ENCODE measurements at regions not wholly inside any gene's neighbourhood (a gene's known extent, or its start where the extent isn't known, plus 50 kb on each side); places are given as distances from the start of the nearest gene placed in this dataset.
"Not testable (repeated sequence)": the region's sequence is repeated elsewhere in the genome, so short reads cannot be mapped to it uniquely, and the experiment has no call there.

DNA sequence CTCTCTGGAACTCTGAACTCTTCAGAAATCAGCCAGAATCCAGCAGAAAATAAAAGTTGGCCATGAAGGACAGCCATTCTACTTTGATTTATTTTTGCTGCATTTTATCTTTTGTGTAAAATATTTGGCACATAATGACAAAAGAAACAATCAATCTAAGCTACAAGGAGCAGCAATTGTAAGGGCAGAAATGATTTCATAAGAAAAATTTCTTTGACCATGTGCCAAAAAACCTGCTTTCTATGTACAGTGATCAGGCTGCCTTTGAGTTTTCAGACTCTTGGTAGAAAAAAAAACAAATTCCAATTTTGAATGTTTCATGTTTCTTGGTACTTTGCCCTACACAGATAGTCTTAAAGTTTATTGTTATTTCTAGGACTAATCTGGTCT is 69.8 kb upstream of the SLC1A3 start:
- DNase-seq (ENCODE audit: extremely low spot score), result no peak
- TF ChIP-seq, protein P1, sequence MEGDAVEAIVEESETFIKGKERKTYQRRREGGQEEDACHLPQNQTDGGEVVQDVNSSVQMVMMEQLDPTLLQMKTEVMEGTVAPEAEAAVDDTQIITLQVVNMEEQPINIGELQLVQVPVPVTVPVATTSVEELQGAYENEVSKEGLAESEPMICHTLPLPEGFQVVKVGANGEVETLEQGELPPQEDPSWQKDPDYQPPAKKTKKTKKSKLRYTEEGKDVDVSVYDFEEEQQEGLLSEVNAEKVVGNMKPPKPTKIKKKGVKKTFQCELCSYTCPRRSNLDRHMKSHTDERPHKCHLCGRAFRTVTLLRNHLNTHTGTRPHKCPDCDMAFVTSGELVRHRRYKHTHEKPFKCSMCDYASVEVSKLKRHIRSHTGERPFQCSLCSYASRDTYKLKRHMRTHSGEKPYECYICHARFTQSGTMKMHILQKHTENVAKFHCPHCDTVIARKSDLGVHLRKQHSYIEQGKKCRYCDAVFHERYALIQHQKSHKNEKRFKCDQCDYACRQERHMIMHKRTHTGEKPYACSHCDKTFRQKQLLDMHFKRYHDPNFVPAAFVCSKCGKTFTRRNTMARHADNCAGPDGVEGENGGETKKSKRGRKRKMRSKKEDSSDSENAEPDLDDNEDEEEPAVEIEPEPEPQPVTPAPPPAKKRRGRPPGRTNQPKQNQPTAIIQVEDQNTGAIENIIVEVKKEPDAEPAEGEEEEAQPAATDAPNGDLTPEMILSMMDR (IDR thresholded peaks at IDR 0.05; ENCODE audit: control extremely low read depth, extremely low read depth, low read depth, missing control alignments), result no peak
- ChIA-PET POLR2A (no interaction called here), CTCF (interaction anchor here (1.6 kb wide), 1 partner anchor 18 kb away, joined by 3 read pairs; no protein-coding TSS in a partner anchor)

DNA sequence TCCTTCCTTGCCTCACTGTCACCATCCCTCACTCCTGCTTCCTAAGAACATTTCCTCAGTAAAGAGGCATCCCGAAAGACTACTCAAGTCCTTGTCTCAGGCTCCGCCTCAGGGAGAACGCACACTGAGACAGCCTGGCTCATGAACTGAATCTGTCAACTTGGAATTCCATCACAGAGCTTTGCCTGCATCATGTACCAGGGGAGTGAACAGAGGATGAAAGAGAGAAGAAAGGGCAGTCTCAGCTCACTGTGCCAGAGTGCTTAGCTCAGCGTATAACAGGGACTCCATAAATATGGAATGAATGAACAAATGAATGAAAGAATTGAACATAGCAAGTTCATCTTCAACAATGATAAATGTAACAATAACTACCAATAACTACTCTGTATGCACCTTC is 68.7 kb upstream of the SLC1A3 start:
- TF ChIP-seq, protein P1 (IDR thresholded peaks at IDR 0.05; ENCODE audit: control extremely low read depth, extremely low read depth, low read depth, missing control alignments), result no peak
- ChIA-PET POLR2A (no interaction called here), CTCF (interaction anchor here (1.4 to 1.6 kb wide), 2 partner anchors 9 to 19 kb away, joined by 3 read pairs; no protein-coding TSS in a partner anchor)
- DNase-seq (ENCODE audit: extremely low spot score), result no peak

DNA sequence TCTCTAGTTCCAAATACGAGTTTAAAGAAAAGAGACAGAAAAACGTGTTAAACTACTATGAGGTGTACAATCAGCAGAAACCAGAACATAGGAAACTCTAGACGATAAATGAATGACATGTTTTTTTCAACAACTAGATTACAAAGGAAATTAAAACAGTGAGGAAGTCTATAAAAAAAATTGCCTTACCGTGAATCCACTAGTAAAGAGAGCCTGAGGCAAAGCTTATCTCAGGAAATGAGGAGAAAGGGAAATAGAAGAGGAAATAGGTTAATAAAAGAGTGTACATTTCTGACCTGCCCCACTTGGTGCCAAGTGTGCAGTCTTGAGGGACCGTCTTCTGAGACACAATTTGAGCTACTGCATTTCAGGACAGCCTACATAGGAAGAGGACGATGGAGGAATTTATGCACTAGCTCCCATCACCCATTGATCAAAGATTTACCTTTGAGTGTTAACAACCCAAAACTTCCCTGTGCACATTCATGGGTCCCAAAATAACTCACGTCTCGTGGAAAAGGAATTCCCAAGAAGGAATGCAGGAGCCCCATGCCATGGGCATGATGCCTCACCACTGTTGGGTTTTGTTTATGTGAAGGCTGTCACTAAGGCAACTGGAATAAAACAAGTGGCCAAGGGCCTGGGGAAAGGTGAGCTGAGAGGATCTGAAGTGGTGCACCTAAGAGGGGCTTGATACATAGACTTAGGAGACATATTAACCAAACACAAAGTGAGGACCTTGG is 53.6 kb upstream of the SLC1A3 start:
- CTCF ChIA-PET, result no interaction called here
- POLR2A ChIA-PET, result no interaction called here
- no peak for DNase-seq (ENCODE audit: extremely low spot score)
- TF ChIP-seq, protein P1 (IDR thresholded peaks at IDR 0.05; ENCODE audit: control extremely low read depth, extremely low read depth, low read depth, missing control alignments), result no peak

DNA sequence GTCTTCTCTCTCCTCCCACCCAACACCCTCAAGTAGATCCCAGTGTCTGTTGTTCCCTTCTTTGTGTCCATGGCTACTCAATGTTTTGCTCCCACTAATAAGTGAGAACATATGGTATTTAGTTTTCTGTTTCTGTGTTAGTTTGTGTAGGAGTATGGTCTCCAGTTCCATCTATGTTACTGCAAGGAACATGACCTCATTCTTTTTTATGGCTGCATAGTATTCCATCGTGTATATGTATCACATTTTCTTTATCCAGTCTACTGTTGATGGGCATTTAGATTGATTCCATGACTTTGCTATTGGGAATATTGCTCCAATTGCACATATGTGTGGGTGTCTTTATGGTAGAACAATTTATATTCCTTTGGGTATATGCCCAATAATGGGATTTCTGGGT is 51.4 kb upstream of the SLC1A3 start:
- CTCF ChIA-PET, result interaction anchor here (1.0 kb wide), 1 partner anchor 22 kb away, joined by 4 read pairs; no protein-coding TSS in a partner anchor
- POLR2A ChIA-PET; DNase-seq (ENCODE audit: extremely low spot score): not testable (repeated sequence)
